ENCODE measurements at regions not wholly inside any gene's neighbourhood (a gene's known extent, or its start where the extent isn't known, plus 50 kb on each side); places are given as distances from the start of the nearest gene placed in this dataset.
"Not testable (repeated sequence)": the region's sequence is repeated elsewhere in the genome, so short reads cannot be mapped to it uniquely, and the experiment has no call there.

DNA sequence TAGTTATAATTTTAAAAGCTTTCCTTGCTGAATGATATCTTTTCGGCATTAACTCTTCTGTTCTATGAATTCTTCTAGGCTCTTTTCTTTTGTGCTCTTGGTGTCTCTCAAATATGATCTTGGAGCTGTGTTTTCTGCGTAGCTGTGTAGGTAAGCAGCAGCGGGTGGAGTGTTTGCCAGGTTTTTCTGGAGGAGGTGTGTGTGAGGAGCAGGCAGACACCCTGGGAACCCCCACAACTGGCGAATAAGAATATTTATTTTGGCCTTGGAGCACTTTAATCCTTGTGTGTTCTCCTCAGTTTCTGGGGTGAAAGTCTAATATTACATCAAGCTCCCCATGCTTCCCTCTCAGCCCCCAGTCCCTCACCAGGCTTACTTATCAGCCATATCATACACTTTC, 232.0 kb upstream of the FANCL start:
- WGBS (ENCODE audit: insufficient coverage), result 100% methylated on average over 2 of the region's 4 CpGs

DNA sequence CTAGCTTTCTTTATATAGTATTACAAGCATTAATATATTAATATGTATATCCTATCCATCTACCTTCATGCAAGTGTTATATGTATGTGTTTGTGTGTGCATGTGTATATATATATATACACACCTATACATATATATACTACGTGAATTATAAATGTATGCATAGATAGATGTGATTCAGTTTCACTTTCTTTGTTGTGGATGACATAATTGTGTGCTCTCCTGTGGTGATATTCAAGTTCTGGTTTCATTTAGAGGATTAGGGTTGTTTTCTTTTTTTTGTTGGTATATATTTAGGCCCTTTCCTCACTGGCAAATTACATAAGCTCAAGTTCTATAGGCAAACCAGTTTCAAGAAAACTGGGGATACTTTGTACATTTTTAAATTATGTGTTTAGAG, 225.7 kb upstream of the FANCL start:
- WGBS (ENCODE audit: insufficient coverage), result no CpG with 5 or more reads among the region's 1 CpG
- H3K9ac ChIP-seq (ENCODE audit: low read length), result no peak overlapping the region
- intact Hi-C loops (cut with micrococcal nuclease), result no loop called here
- DNase-seq, result no peak
- no peak overlapping the region for H2AFZ ChIP-seq (ENCODE audit: insufficient read depth, low read depth, low read length, poor library complexity, severe bottlenecking)
- no peaks in the 10 kb centered on the region for H3K27me3 ChIP-seq (replicated peaks in 1 of 4; ENCODE audit: control extremely low read depth in 1 of 4, control insufficient read depth in 3 of 4, insufficient read depth in 4 of 4, low read length in 3 of 4)
- no peak for ATAC-seq (ENCODE audit: low read depth)
- ChIA-PET POLR2A (no interaction called here), CTCF (no interaction called here)
- H3K4me1 ChIP-seq (ENCODE audit: control insufficient read depth in 2 of 2, insufficient read depth in 2 of 2, low read length in 2 of 2), result no peaks in the 10 kb centered on the region
- H3K27me3 Mint-ChIP-seq, result no peaks in the 10 kb centered on the region
- H3K27ac Mint-ChIP-seq, result no peak overlapping the region
- no peaks in the 10 kb centered on the region for H3K9me3 ChIP-seq (ENCODE audit: control extremely low read depth in 1 of 3, control insufficient read depth in 2 of 3, insufficient read depth in 1 of 3, low read length in 2 of 3)
- no peak overlapping the region for H3K27ac ChIP-seq (ENCODE audit: low read length in 2 of 2)
- TF ChIP-seq EZH2 (IDR thresholded peaks at IDR 0.05; ENCODE audit: borderline replicate concordance, insufficient read depth, low read depth, low read length, poor library complexity, severe bottlenecking), result no peak
- TF ChIP-seq, protein P1, sequence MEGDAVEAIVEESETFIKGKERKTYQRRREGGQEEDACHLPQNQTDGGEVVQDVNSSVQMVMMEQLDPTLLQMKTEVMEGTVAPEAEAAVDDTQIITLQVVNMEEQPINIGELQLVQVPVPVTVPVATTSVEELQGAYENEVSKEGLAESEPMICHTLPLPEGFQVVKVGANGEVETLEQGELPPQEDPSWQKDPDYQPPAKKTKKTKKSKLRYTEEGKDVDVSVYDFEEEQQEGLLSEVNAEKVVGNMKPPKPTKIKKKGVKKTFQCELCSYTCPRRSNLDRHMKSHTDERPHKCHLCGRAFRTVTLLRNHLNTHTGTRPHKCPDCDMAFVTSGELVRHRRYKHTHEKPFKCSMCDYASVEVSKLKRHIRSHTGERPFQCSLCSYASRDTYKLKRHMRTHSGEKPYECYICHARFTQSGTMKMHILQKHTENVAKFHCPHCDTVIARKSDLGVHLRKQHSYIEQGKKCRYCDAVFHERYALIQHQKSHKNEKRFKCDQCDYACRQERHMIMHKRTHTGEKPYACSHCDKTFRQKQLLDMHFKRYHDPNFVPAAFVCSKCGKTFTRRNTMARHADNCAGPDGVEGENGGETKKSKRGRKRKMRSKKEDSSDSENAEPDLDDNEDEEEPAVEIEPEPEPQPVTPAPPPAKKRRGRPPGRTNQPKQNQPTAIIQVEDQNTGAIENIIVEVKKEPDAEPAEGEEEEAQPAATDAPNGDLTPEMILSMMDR (IDR thresholded peaks at IDR 0.05), result no peak
- H4K20me1 ChIP-seq (ENCODE audit: control insufficient read depth, insufficient read depth, low read length, poor library complexity, severe bottlenecking), result no peaks in the 10 kb centered on the region
- H3K4me3 Mint-ChIP-seq, result no peak overlapping the region
- no peaks in the 10 kb centered on the region for H3K79me2 ChIP-seq (ENCODE audit: control insufficient read depth, insufficient read depth, low read length)
- H3K4me2 ChIP-seq (replicated peaks; ENCODE audit: low read depth, low read length, poor library complexity, severe bottlenecking), result no peak overlapping the region
- no peak overlapping the region for H3K4me3 ChIP-seq (ENCODE audit: control extremely low read depth in 1 of 5, extremely low read depth in 1 of 5, insufficient read depth in 1 of 5, low read depth in 2 of 5, low read length in 4 of 5)
- H3K9me3 Mint-ChIP-seq (ENCODE audit: insufficient read depth), result no peaks in the 10 kb centered on the region
- H3K4me1 Mint-ChIP-seq, result no peaks in the 10 kb centered on the region
- no peaks in the 10 kb centered on the region for H3K36me3 ChIP-seq (replicated peaks in 1 of 2; ENCODE audit: control extremely low read depth in 1 of 2, control insufficient read depth in 1 of 2, extremely low read depth in 1 of 2, insufficient read depth in 2 of 2, low read length in 1 of 2)

More for the DNA sequence above, 232.0 kb upstream of the FANCL start:
- CTCF ChIA-PET, result no interaction called here
- Histone ChIP-seq H3K9ac (ENCODE audit: low read length) (no peak overlapping the region), H3K27me3 (replicated peaks in 1 of 4; ENCODE audit: control extremely low read depth in 1 of 4, control insufficient read depth in 3 of 4, insufficient read depth in 4 of 4, low read length in 3 of 4) (no peaks in the 10 kb centered on the region), H4K20me1 (ENCODE audit: control insufficient read depth, insufficient read depth, low read length, poor library complexity, severe bottlenecking) (no peaks in the 10 kb centered on the region), H3K27ac (ENCODE audit: low read length in 2 of 2) (no peak overlapping the region), H3K79me2 (ENCODE audit: control insufficient read depth, insufficient read depth, low read length) (no peaks in the 10 kb centered on the region), H3K4me3 (ENCODE audit: control extremely low read depth in 1 of 5, extremely low read depth in 1 of 5, insufficient read depth in 1 of 5, low read depth in 2 of 5, low read length in 4 of 5) (no peak overlapping the region), H3K4me1 (ENCODE audit: control insufficient read depth in 2 of 2, insufficient read depth in 2 of 2, low read length in 2 of 2) (no peaks in the 10 kb centered on the region), H3K9me3 (ENCODE audit: control extremely low read depth in 1 of 3, control insufficient read depth in 2 of 3, insufficient read depth in 1 of 3, low read length in 2 of 3) (no peaks in the 10 kb centered on the region), H3K4me2 (replicated peaks; ENCODE audit: low read depth, low read length, poor library complexity, severe bottlenecking) (no peak overlapping the region), H2AFZ (ENCODE audit: insufficient read depth, low read depth, low read length, poor library complexity, severe bottlenecking) (no peak overlapping the region), H3K36me3 (replicated peaks in 1 of 2; ENCODE audit: control extremely low read depth in 1 of 2, control insufficient read depth in 1 of 2, extremely low read depth in 1 of 2, insufficient read depth in 2 of 2, low read length in 1 of 2) (no peaks in the 10 kb centered on the region)
- TF ChIP-seq, protein P1 (IDR thresholded peaks at IDR 0.05), result no peak
- TF ChIP-seq EZH2 (IDR thresholded peaks at IDR 0.05; ENCODE audit: borderline replicate concordance, insufficient read depth, low read depth, low read length, poor library complexity, severe bottlenecking), result no peak
- H3K27me3 Mint-ChIP-seq, result no peaks in the 10 kb centered on the region
- no peak overlapping the region for H3K27ac Mint-ChIP-seq
- no peaks in the 10 kb centered on the region for H3K9me3 Mint-ChIP-seq (ENCODE audit: insufficient read depth)
- intact Hi-C loops (cut with micrococcal nuclease), result no loop called here
- H3K4me3 Mint-ChIP-seq, result no peak overlapping the region
- ATAC-seq (ENCODE audit: low read depth), result no peak
- H3K4me1 Mint-ChIP-seq, result no peaks in the 10 kb centered on the region
- DNase-seq, result no peak
- POLR2A ChIA-PET, result no interaction called here

DNA sequence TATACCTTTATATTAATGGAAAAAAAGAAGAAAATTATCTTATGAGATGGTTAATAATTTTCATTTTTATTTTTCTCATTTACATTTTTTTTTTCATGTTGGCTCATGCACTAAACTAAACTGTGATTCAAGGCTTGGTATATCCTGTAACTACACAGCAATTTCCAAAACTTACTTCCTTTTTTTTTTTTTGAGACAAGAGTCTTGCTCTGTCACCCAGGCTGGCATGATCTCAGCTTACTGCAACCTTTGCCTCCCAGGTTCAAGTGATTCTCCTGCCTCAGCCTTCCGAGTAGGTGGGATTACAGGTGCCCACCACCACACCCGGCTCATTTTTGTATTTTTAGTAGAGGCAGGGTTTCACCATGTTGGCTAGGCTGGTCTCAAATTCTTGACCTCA, 224.9 kb upstream of the FANCL start:
- H3K4me3 ChIP-seq (ENCODE audit: control extremely low read depth in 1 of 5, extremely low read depth in 1 of 5, insufficient read depth in 1 of 5, low read depth in 2 of 5, low read length in 4 of 5); H3K9me3 ChIP-seq (ENCODE audit: control extremely low read depth in 1 of 3, control insufficient read depth in 2 of 3, insufficient read depth in 1 of 3, low read length in 2 of 3); H4K20me1 ChIP-seq (ENCODE audit: control insufficient read depth, insufficient read depth, low read length, poor library complexity, severe bottlenecking); H3K9ac ChIP-seq (ENCODE audit: low read length); intact Hi-C loops (cut with micrococcal nuclease); H3K27me3 ChIP-seq (replicated peaks in 1 of 4; ENCODE audit: control extremely low read depth in 1 of 4, control insufficient read depth in 3 of 4, insufficient read depth in 4 of 4, low read length in 3 of 4); H3K9me3 Mint-ChIP-seq (ENCODE audit: insufficient read depth); H3K79me2 ChIP-seq (ENCODE audit: control insufficient read depth, insufficient read depth, low read length); H3K27me3 Mint-ChIP-seq; POLR2A ChIA-PET; H3K4me1 Mint-ChIP-seq; ATAC-seq (ENCODE audit: low read depth); DNase-seq; H3K4me1 ChIP-seq (ENCODE audit: control insufficient read depth in 2 of 2, insufficient read depth in 2 of 2, low read length in 2 of 2); H3K4me2 ChIP-seq (replicated peaks; ENCODE audit: low read depth, low read length, poor library complexity, severe bottlenecking); H3K27ac ChIP-seq (ENCODE audit: low read length in 2 of 2); H3K36me3 ChIP-seq (replicated peaks in 1 of 2; ENCODE audit: control extremely low read depth in 1 of 2, control insufficient read depth in 1 of 2, extremely low read depth in 1 of 2, insufficient read depth in 2 of 2, low read length in 1 of 2); H3K4me3 Mint-ChIP-seq; H2AFZ ChIP-seq (ENCODE audit: insufficient read depth, low read depth, low read length, poor library complexity, severe bottlenecking); CTCF ChIA-PET; H3K27ac Mint-ChIP-seq: not testable (repeated sequence)
- WGBS (ENCODE audit: insufficient coverage), result no CpG with 5 or more reads among the region's 2 CpGs
